ENCODE measurements at regions not wholly inside any gene's neighbourhood (a gene's known extent, or its start where the extent isn't known, plus 50 kb on each side); places are given as distances from the start of the nearest gene placed in this dataset.

DNA sequence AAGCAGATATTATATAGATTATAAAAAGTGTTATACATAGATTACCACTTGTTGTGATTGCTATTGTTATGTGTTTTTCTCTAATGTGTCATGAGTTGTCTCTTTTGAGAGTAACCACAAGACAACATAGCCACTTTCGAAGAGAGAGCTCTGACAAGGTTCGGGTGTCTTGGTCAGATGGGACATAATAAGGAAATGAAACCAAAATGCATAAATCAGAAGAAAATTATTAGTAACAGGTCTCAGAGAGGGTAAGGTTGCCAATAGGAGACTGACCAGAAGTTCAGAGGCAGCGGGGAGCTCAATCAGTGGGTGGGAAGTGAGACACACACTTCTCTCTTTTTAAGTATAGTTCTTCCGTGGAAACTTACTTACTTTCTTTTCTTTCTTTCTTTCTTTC, 639.2 kb upstream of the POT1 start:
- intact Hi-C loops (cut with micrococcal nuclease) (loop anchor here (5.0 kb wide), 1 partner anchor 1841 kb away; no protein-coding TSS in a partner anchor), in situ Hi-C loops (cut with MboI) (no loop called here)
- Histone ChIP-seq H4K20me1 (replicated peaks; ENCODE audit: control insufficient read depth, insufficient read depth, low read length) (no peaks in the 10 kb centered on the region), H3K27me3 (ENCODE audit: control insufficient read depth in 2 of 2, insufficient read depth in 2 of 2, low read length in 2 of 2) (no peaks in the 10 kb centered on the region), H3K36me3 (ENCODE audit: control insufficient read depth, insufficient read depth, low read length) (no peaks in the 10 kb centered on the region), H3K4me2 (ENCODE audit: insufficient read depth, low read length) (peak overlapping the region; percentile 45; the same call in 1 of the 2 replicates), H3K9me3 (replicated peaks; ENCODE audit: control insufficient read depth, insufficient read depth, low read depth, low read length) (no peaks in the 10 kb centered on the region), H3K4me1 (replicated peaks in 1 of 2; ENCODE audit: control insufficient read depth in 2 of 2, insufficient read depth in 2 of 2, low read length in 2 of 2) (no peaks in the 10 kb centered on the region), H2AFZ (ENCODE audit: low read depth, low read length) (no peak overlapping the region), H3K9me1 (ENCODE audit: control insufficient read depth, insufficient read depth, low read length) (no peaks in the 10 kb centered on the region), H3K27ac (ENCODE audit: extremely low read depth, low read depth, low read length) (peak overlapping the region; percentile 11; the same call in 1 of the 3 replicates), H3K79me2 (ENCODE audit: control insufficient read depth, insufficient read depth, low read length) (peaks cover 16% of the 10 kb centered on the region; the same call in 2 of the 3 replicates), H3K9ac (ENCODE audit: insufficient read depth in 1 of 2, low read depth in 2 of 2, low read length in 2 of 2) (no peak overlapping the region), H3K4me3 (no peak overlapping the region)
- DNase-seq (ENCODE audit: extremely low read depth in 1 of 4, low spot score in 3 of 4) (peak in 1 of 4 experiments; percentile 23), FAIRE-seq (no peak), ATAC-seq (peak; percentile 43)
- CTCF ChIA-PET (ENCODE audit: low intra/inter-chr PET ratio) = no interaction called here
- no TSS peak for BruUV-seq (replicated peaks)
- TF ChIP-seq ZNF133 (CRISPR knock-in tag; IDR thresholded peaks at IDR 0.05) (no peak), ZBTB1 (CRISPR knock-in tag; IDR thresholded peaks at IDR 0.05; ENCODE audit: borderline replicate concordance, low read depth) (no peak), NBN (IDR thresholded peaks at IDR 0.05; ENCODE audit: low read depth) (no peak), ZBTB40 (IDR thresholded peaks at IDR 0.05) (no peak), ZBTB40 (CRISPR knock-in tag; IDR thresholded peaks at IDR 0.05) (no peak), SMAD4 (CRISPR knock-in tag; conservative IDR thresholded peaks at IDR 0.05) (no peak)
- TF ChIP-seq, protein P1, sequence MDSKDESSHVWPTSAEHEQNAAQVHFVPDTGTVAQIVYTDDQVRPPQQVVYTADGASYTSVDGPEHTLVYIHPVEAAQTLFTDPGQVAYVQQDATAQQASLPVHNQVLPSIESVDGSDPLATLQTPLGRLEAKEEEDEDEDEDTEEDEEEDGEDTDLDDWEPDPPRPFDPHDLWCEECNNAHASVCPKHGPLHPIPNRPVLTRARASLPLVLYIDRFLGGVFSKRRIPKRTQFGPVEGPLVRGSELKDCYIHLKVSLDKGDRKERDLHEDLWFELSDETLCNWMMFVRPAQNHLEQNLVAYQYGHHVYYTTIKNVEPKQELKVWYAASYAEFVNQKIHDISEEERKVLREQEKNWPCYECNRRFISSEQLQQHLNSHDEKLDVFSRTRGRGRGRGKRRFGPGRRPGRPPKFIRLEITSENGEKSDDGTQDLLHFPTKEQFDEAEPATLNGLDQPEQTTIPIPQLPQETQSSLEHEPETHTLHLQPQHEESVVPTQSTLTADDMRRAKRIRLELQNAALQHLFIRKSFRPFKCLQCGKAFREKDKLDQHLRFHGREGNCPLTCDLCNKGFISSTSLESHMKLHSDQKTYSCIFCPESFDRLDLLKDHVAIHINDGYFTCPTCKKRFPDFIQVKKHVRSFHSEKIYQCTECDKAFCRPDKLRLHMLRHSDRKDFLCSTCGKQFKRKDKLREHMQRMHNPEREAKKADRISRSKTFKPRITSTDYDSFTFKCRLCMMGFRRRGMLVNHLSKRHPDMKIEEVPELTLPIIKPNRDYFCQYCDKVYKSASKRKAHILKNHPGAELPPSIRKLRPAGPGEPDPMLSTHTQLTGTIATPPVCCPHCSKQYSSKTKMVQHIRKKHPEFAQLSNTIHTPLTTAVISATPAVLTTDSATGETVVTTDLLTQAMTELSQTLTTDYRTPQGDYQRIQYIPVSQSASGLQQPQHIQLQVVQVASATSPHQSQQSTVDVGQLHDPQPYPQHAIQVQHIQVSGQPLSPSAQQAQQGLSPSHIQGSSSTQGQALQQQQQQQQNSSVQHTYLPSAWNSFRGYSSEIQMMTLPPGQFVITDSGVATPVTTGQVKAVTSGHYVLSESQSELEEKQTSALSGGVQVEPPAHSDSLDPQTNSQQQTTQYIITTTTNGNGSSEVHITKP (IDR thresholded peaks at IDR 0.05; ENCODE audit: partially characterized antibody) = no peak
- POLR2A ChIA-PET = no interaction called here
- 3% methylated on average over 4 of the region's 4 CpGs for WGBS (ENCODE audit: insufficient coverage, low coverage, missing lambda C conversion rate)
